LNCAP (cell line): ENCODE measurements at regions not wholly inside any gene's neighbourhood (a gene's known extent, or its start where the extent isn't known, plus 50 kb on each side); places are given as distances from the start of the nearest gene placed in this dataset.

Experiments used
- TF ChIP-seq, protein P1 (sequence below): fragments of 450-650 bp; IDR thresholded peaks from 2 replicates; pipeline ENCODE4 v1.5.1; 2017; ENCODE audit warnings: mild to moderate bottlenecking

DNA sequence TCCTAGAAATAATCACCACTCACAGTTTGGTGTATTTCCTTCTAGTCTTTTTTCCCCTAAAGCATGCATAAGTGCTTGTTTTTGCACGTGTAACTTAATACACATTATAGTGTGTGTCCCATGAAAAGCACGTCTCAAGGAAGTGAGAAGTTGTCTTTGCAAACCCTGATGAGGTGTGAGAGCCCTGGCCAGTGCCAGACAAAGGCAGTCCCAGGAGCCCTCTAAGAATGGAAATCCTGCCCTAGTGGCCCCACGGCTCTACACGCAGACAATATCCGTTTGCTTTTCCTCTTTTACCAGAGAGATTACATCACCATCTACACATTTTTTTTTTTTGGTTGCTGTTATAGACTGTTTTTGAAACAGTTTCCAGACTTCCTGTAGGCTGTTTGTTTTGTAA, 85.5 kb upstream of the FZD10 start:
- TF ChIP-seq, protein P1, sequence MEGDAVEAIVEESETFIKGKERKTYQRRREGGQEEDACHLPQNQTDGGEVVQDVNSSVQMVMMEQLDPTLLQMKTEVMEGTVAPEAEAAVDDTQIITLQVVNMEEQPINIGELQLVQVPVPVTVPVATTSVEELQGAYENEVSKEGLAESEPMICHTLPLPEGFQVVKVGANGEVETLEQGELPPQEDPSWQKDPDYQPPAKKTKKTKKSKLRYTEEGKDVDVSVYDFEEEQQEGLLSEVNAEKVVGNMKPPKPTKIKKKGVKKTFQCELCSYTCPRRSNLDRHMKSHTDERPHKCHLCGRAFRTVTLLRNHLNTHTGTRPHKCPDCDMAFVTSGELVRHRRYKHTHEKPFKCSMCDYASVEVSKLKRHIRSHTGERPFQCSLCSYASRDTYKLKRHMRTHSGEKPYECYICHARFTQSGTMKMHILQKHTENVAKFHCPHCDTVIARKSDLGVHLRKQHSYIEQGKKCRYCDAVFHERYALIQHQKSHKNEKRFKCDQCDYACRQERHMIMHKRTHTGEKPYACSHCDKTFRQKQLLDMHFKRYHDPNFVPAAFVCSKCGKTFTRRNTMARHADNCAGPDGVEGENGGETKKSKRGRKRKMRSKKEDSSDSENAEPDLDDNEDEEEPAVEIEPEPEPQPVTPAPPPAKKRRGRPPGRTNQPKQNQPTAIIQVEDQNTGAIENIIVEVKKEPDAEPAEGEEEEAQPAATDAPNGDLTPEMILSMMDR: no peak

DNA sequence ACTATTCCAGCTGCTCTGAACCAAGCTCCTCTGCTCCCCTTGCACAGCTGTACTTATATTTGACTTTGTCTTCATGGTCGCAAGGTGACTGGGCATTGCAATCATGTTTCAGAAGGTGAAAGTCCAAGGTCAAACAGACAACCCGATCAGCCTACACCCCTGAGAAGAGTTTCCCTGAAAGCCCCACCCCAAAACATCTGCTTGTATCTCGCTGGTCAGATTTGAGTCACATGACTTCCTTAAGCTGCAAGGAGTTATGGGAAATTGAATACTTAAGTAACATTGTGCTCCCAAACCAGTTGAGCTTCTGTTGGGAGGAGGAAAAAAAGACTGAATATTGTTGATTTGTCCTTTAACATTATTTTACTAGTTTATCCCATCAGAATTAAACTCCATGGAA, 83.4 kb upstream of the FZD10 start:
- TF ChIP-seq, protein P1: no peak

DNA sequence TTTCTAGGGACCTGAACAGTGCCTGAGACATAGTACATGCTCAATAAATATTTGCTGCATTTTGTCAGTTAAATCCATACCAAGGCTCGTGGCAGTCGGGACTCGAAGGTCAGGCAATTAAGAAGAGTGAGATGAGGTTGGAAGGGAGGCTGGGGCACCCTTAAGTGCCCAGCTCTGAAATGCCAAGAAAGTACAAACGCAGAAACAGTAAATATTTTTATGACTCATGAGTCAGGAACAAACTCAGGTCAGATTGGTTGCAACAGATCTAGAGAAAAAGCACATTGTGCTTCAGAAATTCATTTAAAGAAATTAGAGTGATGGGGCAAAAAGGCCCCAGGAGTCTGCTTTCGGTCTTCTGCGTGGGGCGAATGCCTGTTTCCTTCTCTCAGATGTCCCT, 83.0 kb upstream of the FZD10 start:
- TF ChIP-seq, protein P1: no peak

- TF ChIP-seq, protein P1: no peak
These were observed 82.1 kb upstream of the FZD10 start for GRCh38 chr12:130080205-130080604.

DNA sequence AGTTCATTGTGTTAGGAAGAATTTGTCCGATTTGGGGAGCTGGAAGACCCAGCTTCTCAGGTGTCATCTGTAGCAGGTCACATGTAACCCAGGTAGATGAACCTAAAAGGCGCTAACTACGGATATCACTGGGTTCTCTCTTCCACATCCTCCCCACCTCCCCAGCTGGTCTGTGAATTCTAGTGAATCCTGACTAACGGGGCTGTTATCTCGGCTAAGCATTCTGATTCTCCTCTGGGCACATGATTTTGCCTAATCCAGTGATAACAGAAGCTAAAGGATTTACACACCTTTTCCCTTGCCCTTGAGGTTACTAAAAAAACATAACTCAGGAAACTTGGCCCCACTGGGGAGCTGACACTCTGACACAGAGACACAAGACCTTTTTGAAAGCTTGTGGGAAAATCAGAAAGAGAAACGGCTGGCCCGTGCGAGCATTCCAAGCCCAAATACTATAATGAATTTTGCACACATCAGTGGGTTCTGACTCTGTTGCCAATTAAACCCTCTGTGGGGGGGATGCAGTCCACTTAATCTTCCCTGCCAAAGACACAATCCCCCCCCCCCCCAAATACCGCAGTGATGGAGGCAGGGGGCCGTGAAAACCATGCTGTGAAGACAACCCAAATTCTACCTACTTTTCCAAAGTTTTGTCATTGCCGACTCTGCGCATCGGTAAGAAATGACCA, 81.0 kb upstream of the FZD10 start:
- TF ChIP-seq, protein P1: no peak

- TF ChIP-seq, protein P1: no peak
These were observed 79.3 kb upstream of the FZD10 start for GRCh38 chr12:130083002-130083401.

- TF ChIP-seq, protein P1: no peak
These were observed 78.5 kb upstream of the FZD10 start for GRCh38 chr12:130083734-130084133.

DNA sequence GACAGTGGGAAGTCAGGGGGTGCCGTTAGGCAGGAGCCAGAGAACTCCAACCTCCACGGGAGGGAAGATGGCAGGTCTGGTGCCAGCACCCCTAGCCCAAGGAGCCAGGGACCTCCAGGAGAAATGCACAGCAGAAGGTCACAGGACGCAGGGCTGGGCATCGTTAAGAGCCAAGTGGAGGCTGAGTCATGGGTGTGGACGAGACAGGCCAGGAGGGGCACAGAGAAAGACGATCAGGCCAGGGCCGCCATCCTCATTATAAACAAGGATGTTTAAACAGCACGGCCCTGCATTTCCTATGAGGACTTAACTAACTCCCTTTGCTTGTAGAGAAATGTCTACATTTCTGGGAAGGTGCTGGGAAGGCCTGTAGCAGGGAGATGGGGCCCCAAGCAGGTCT, 77.9 kb upstream of the FZD10 start:
- TF ChIP-seq, protein P1: no peak
